DOHH2 (cell line): ENCODE measurements at regions not wholly inside any gene's neighbourhood (a gene's known extent, or its start where the extent isn't known, plus 50 kb on each side); places are given as distances from the start of the nearest gene placed in this dataset.

ENCODE experiments used
- H3F3A ChIP-seq: fragments of 200-600 bp; sonication (generic), shearing (Covaris generic); 2 replicates; pipeline ENCODE4 v1.6.0; 2016; ENCODE audit warnings: antibody characterized with exemption, mild to moderate bottlenecking; ENCODE audit not compliant: control insufficient read depth, insufficient read depth
- H3K27ac ChIP-seq: fragments of 200-600 bp; sonication (generic); 2 replicates; pipeline ENCODE4 v1.5.1; 2014; ENCODE audit warnings: low read depth, mild to moderate bottlenecking, low read length, moderate library complexity
- H3K27me3 ChIP-seq: fragments of 200-600 bp; sonication (generic); 2 replicates; pipeline ENCODE4 v1.6.1; 2014; ENCODE audit warnings: mild to moderate bottlenecking, low read length, mixed read lengths; ENCODE audit not compliant: control insufficient read depth
- H3K36me3 ChIP-seq: fragments of 200-600 bp; sonication (generic); 2 replicates; pipeline ENCODE4 v1.6.1; 2014; ENCODE audit warnings: mild to moderate bottlenecking, low read length, moderate library complexity, mixed read lengths; ENCODE audit not compliant: control insufficient read depth
- H3K4me1 ChIP-seq: fragments of 200-600 bp; sonication (generic); 2 replicates; pipeline ENCODE4 v1.6.1; 2014; ENCODE audit warnings: mild to moderate bottlenecking, low read length, mixed read lengths; ENCODE audit not compliant: control insufficient read depth
- H3K4me2 ChIP-seq: fragments of 200-600 bp; sonication (generic); 2 replicates; pipeline ENCODE4 v1.6.0; 2014; ENCODE audit warnings: mild to moderate bottlenecking, low read length, moderate library complexity
- H3K4me3 ChIP-seq: fragments of 200-600 bp; sonication (generic); 2 replicates; pipeline ENCODE4 v1.5.1; 2014; ENCODE audit warnings: mild to moderate bottlenecking, low read length, mixed read lengths
- H3K79me2 ChIP-seq: fragments of 200-600 bp; sonication (generic); 2 replicates; pipeline ENCODE4 v1.6.1; 2014; ENCODE audit warnings: mild to moderate bottlenecking, low read length, mixed read lengths; ENCODE audit not compliant: control insufficient read depth
- H3K9me2 ChIP-seq: fragments of 200-600 bp; sonication (generic); replicated peaks from 2 replicates; pipeline ENCODE4 v1.6.1; 2014; ENCODE audit warnings: mild to moderate bottlenecking, low read length, mixed read lengths; ENCODE audit not compliant: control insufficient read depth
- H3K9me3 ChIP-seq: fragments of 200-600 bp; sonication (generic); 2 replicates; pipeline ENCODE4 v1.6.1; 2014; ENCODE audit warnings: antibody characterized with exemption, low read length, mixed read lengths; ENCODE audit not compliant: control insufficient read depth, insufficient read depth
- H4K20me1 ChIP-seq: fragments of 200-600 bp; sonication (generic); 2 replicates; pipeline ENCODE4 v1.6.0; 2014; ENCODE audit warnings: low read depth, mild to moderate bottlenecking, antibody characterized with exemption, low read length, moderate library complexity; ENCODE audit not compliant: control insufficient read depth, insufficient read depth
- CTCF ChIP-seq: fragments of 200-600 bp; sonication (generic); IDR thresholded peaks from one replicate; pipeline ENCODE4 v1.5.1; 2014; ENCODE audit warnings: antibody characterized with exemption, mild to moderate bottlenecking, low read depth, low read length; ENCODE audit not compliant: poor library complexity, severe bottlenecking
- EZH2phosphoT487 ChIP-seq: fragments of 200-600 bp; sonication (generic); IDR thresholded peaks from 2 replicates; pipeline ENCODE4 v1.6.1; 2017; ENCODE audit warnings: borderline replicate concordance, mild to moderate bottlenecking, antibody characterized with exemption, low read length, moderate library complexity, mixed read lengths

- no peaks in the 10 kb centered on the region for H3K4me1 ChIP-seq
- no peak overlapping the region for H3K27ac ChIP-seq
- no peaks in the 10 kb centered on the region for H4K20me1 ChIP-seq
- no peaks in the 10 kb centered on the region for H3F3A ChIP-seq
- H3K79me2 ChIP-seq = no peaks in the 10 kb centered on the region
- H3K27me3 ChIP-seq = no peaks in the 10 kb centered on the region
- TF ChIP-seq EZH2phosphoT487 (no peak), CTCF (no peak)
- H3K36me3 ChIP-seq = no peaks in the 10 kb centered on the region
- no peak overlapping the region for H3K4me3 ChIP-seq
- no peaks in the 10 kb centered on the region for H3K9me3 ChIP-seq
- H3K4me2 ChIP-seq = no peak overlapping the region
- no peaks in the 10 kb centered on the region for H3K9me2 ChIP-seq
Measured at GRCh38 chr10:108691126-108691525, 1232.2 kb downstream of the XPNPEP1 start.

GRCh38 chr10:108690530-108690929 lies 1232.8 kb downstream of the XPNPEP1 start:
- Histone ChIP-seq H3K9me2 (no peaks in the 10 kb centered on the region), H3K27ac (no peak overlapping the region), H3K4me2 (no peak overlapping the region), H3K27me3 (no peaks in the 10 kb centered on the region), H3F3A (no peaks in the 10 kb centered on the region), H4K20me1 (no peaks in the 10 kb centered on the region), H3K79me2 (no peaks in the 10 kb centered on the region), H3K4me1 (no peaks in the 10 kb centered on the region), H3K4me3 (no peak overlapping the region), H3K36me3 (no peaks in the 10 kb centered on the region), H3K9me3 (no peaks in the 10 kb centered on the region)
- TF ChIP-seq EZH2phosphoT487 = no peak
- TF ChIP-seq CTCF = no peak

GRCh38 chr10:108689891-108690290 lies 1233.4 kb downstream of the XPNPEP1 start:
- H3K4me2 ChIP-seq = no peak overlapping the region
- H3K9me3 ChIP-seq = no peaks in the 10 kb centered on the region
- H3K4me3 ChIP-seq = no peak overlapping the region
- H3F3A ChIP-seq = no peaks in the 10 kb centered on the region
- no peaks in the 10 kb centered on the region for H3K79me2 ChIP-seq
- no peaks in the 10 kb centered on the region for H3K4me1 ChIP-seq
- H3K36me3 ChIP-seq = no peaks in the 10 kb centered on the region
- H3K27ac ChIP-seq = no peak overlapping the region
- no peaks in the 10 kb centered on the region for H3K9me2 ChIP-seq
- no peaks in the 10 kb centered on the region for H3K27me3 ChIP-seq
- no peaks in the 10 kb centered on the region for H4K20me1 ChIP-seq
- TF ChIP-seq EZH2phosphoT487 (no peak), CTCF (no peak)

- H3K27ac ChIP-seq = no peak overlapping the region
- no peaks in the 10 kb centered on the region for H3K9me2 ChIP-seq
- H3K36me3 ChIP-seq = no peaks in the 10 kb centered on the region
- H4K20me1 ChIP-seq = no peaks in the 10 kb centered on the region
- H3K4me1 ChIP-seq = no peaks in the 10 kb centered on the region
- H3K4me3 ChIP-seq = no peak overlapping the region
- no peaks in the 10 kb centered on the region for H3F3A ChIP-seq
- no peak overlapping the region for H3K4me2 ChIP-seq
- no peaks in the 10 kb centered on the region for H3K9me3 ChIP-seq
- TF ChIP-seq CTCF (no peak), EZH2phosphoT487 (no peak)
- no peaks in the 10 kb centered on the region for H3K27me3 ChIP-seq
- H3K79me2 ChIP-seq = no peaks in the 10 kb centered on the region
Measured at GRCh38 chr10:108688314-108688713, 1235.0 kb downstream of the XPNPEP1 start.
